Jurkat, Clone E6-1 (cell line): ENCODE measurements at regions not wholly inside any gene's neighbourhood (a gene's known extent, or its start where the extent isn't known, plus 50 kb on each side); places are given as distances from the start of the nearest gene placed in this dataset.
A peak's percentile ranks its signal among the peaks of the same experiment; 100 is the strongest.
"Not testable (repeated sequence)": the region's sequence is repeated elsewhere in the genome, so short reads cannot be mapped to it uniquely, and the experiment has no call there.

ENCODE experiments used
- DNase-seq: peaks from one replicate; pipeline ENCODE4 v3.0.0-alpha.2; 2011; ENCODE audit warnings: low read depth, low spot score
- H3K4me3 ChIP-seq: 2 replicates; pipeline ENCODE4 v1.5.1; 2011; ENCODE audit warnings: mild to moderate bottlenecking, low read length, control low read depth, moderate library complexity

DNA sequence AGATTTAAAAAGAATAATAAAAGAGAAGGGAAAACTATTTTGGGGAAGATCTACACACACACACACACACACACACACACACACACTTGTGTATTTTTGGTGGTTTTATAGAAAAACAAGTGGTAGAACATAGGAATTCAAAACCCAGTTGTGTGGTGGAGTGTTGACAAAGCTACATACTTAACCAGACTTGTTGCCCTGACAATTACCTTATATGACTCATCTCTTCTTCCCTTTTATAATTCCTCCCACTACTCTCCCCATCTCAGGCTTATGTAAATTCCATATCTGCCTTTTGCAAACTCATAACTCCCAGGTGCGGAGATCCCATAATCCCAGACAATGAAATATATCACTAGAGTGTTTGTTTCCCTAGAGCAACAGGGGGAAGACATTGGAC is 873.7 kb downstream of the NXPH1 start:
- DNase-seq: no peak
- no peak overlapping the region for H3K4me3 ChIP-seq

DNA sequence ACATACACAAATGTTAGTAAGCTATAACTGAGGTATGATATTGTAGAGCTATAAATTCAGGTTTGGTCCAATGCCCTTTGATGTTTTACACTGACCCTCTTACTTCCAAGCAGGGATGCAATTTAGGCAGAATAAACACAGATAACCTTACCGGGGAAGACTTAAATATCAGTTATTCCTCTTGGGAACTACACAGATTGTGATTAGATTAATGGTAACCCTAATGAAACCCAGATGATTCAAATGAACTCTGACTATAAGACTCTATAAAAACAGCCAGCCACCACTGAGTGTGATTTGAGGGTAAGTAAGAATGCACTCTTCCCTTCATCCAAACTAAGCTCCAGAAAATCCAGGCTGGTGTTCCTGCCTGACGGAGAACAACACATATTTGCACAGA is 891.1 kb downstream of the NXPH1 start:
- no peak overlapping the region for H3K4me3 ChIP-seq
- no peak for DNase-seq

DNA sequence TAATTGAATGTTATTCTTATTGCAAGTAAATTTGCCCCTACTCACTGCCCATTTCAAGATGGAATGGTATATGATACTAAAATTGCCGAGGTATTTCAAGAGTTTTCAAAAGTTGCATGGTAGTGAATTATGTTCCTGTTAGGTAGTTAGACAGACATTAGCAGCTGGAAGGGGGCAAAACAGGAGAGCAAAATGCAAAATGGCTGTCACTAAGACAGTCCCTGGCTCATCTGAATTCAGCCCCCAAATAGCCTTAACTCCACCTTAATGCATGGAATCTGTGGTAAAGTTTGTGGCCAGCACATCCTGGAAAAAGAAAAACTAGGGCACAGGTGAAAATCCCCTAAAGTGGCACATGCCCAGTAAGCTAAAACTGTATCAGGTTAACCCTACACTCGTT is 894.9 kb downstream of the NXPH1 start:
- DNase-seq: no peak
- no peak overlapping the region for H3K4me3 ChIP-seq

DNA sequence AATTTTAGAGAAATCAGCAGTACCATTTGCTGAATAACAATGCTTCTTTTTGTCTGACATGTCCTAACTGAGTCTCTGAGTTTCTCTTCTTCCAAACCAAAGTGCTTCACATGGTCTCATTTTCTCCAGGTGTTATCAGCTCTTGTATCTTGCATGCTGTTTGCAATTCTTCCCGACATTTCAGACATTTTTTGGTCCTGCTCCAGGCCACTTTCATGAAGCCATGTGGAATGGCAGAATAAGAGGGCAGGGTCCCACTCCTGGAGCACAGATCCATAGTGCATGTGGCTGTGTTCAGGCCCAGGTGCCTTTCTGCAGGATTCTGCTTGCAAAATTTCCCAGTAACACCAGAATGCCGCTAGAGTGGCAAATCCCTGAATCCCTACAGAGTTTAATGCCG is 916.2 kb downstream of the NXPH1 start:
- no peak for DNase-seq
- H3K4me3 ChIP-seq: no peak overlapping the region

DNA sequence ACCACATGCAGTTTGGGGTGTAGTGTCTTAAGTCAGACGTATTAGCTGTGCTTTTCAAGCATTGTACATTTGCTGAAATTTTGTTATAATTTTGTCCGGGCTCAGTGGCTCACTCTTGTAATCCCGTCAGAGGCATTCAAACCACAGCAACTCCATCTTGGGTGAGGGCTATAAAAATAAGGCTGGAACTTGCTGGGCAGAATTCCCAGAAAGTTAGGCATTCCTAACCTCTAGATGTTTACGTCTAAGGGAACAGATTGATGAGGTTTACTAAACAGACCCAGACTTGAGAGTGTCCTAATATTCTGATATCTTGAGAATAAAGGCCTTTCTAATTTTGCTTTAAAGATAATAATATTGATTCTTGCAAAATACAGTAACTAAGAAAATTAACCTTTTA is 957.8 kb downstream of the NXPH1 start:
- no peak overlapping the region for H3K4me3 ChIP-seq
- DNase-seq: no peak

DNA sequence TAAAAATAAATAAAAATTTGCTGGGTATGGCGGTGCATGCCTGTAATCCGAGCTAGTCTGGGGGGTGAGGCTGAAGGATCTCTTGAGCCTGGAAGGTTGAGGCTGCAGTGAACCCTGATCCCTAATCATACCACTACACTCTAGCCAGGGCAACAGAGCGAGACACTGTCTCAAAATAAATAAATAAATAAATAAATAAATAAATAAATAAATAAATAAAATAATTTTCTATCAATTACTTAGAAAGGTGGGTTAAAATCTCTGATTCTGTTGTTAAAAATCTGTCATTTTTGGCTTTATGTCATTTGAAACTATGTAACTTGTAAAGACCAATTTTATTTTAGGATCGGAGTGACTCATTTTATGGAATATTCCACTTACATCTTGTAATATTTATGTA is 958.6 kb downstream of the NXPH1 start:
- no peak overlapping the region for H3K4me3 ChIP-seq
- DNase-seq: no peak

DNA sequence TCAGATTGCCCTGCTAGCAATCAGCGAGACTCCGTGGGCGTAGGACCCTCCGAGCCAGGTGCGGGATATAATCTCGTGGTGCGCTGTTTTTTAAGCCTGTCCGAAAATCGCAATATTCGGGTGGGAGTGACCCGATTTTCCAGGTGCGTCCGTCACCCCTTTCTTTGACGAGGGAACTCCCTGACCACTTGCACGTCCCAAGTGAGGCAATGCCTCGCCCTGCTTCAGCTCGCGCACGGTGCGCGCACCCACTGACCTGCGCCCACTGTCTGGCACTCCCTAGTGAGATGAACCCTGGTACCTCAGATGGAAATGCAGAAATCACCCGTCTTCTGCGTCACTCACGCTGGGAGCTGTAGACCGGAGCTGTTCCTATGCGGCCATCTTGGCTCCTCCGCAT is 971.0 kb downstream of the NXPH1 start:
- not testable (repeated sequence) for DNase-seq, H3K4me3 ChIP-seq

DNA sequence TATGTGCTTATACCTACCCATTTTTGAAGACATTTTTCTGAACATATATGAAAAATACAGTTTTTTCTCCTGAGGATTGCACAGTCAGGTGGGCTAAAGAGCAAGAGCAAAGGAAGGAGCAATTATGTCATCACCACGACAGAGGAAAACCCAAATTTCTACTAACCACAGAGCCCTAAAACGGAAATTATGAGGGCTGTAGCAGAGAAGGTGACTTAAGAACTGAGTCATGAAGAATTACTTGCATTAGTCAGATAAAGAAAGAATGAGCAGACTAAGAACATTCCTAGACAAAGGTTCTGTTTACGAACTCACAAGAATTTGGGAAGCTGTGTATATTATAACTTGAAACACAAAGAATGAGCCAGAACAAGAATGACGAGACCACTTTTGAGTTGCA is 974.4 kb downstream of the NXPH1 start:
- H3K4me3 ChIP-seq: no peak overlapping the region
- DNase-seq: peak; percentile 10

DNA sequence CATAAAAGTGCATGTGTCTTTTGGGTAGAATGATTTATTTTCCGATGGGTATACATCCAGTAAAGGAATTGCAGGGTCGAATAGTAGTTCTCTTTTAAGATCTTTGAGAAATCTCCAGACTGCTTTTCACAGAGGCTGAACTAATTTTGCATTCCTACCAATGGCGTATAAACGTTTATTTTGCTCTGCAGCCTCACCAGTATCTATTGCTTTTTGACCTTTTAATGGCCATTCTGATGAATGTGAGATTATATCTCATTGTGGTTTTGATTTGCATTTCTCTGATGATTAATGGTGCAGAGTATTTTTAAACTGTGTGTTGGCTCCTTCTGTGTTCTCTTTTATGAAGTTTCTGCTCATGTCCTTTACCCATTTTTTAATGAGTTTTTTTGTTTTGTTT is 1020.1 kb downstream of the NXPH1 start:
- no peak overlapping the region for H3K4me3 ChIP-seq
- no peak for DNase-seq

DNA sequence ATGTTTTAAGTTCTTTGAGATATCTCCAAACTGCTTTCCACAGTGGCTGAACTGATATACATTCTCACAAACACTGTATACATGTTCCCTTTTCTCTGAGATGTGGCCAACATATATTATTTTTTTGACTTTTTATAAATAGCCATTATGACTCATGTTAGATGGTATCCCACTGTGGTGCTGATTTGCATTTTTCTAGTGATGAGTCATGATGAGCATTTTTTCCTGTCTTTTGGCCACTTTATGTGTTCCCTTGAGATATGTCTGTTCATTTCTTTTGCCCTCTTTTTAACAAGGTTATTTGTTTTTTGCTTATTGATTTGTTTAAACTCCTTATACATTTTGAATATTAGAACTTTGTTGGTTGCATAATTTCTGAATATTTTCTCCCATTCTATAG is 1055.1 kb downstream of the NXPH1 start:
- DNase-seq: no peak
- H3K4me3 ChIP-seq: no peak overlapping the region

DNA sequence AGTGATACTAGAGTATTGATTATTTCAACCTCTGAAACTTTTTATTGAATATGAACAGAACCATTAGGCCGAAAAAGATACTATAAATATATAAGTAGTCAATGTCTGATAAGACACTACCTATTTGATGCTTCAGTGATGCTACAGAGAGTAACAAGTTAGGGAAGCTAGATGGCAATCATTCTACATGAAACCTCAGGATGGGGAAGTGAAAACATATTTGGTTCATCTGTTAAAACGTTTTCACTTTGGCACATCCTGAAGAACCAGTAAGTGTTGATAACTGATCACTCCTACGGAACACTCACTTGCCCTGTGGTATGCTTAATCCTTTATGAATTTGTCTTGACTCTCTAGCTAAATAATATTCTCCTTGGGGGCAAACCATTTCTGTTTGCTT is 1064.9 kb downstream of the NXPH1 start:
- no peak for DNase-seq
- H3K4me3 ChIP-seq: no peak overlapping the region

DNA sequence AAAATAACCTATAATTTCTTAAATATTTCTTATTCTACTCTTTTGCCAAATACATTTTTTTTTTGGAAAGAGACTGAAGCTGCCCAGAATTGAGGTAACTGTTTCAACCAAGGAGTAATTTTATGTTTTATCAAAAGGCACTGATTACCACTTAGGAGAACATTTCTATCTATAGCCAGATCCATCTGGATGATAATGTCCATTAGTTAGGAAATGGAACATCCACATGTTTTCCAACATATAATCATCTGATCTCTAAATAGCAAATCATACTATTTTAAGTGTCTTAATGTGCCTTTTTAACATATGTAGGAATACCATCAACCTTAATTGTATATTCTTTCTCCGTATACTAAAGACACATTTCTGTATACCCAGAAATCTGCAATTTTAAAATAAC is 1068.9 kb downstream of the NXPH1 start:
- H3K4me3 ChIP-seq: no peak overlapping the region
- DNase-seq: no peak

DNA sequence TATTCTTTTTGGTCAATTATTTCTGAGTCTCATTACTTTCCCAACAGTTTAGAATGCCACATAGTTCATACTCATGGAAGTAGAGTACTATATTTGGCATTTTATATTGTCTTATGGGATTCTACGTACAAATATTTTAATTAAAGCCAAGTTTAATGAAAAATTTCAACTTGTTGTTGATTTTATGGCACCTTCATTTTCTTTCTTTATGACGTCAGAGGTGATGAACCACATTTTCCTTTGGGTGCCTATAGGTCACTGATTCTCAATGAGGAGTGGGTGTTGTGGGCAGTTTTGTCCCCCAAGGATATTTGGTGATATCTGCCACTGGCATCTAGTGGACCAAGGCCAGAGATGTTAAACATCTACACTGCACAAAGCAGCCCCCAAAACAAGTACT is 1071.3 kb downstream of the NXPH1 start:
- no peak overlapping the region for H3K4me3 ChIP-seq
- DNase-seq: no peak

DNA sequence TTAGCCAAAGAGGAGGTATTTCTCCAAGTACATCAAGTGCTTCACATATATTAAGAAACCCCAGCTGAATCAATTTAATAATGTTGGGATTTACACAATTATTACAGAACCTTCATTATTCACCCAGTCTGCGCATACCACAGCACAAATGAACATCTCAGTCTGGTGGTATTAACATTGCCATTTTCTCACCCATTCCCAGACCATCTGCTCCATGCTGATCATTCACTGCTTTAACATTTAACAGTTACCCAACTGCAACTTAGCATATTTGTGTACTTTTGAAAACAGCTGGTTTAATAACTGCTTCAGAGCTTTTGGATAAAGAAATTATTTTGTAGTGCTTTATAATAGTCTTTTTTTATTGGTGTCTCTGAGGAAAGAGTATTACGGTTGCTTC is 1072.1 kb downstream of the NXPH1 start:
- H3K4me3 ChIP-seq: no peak overlapping the region
- DNase-seq: no peak

DNA sequence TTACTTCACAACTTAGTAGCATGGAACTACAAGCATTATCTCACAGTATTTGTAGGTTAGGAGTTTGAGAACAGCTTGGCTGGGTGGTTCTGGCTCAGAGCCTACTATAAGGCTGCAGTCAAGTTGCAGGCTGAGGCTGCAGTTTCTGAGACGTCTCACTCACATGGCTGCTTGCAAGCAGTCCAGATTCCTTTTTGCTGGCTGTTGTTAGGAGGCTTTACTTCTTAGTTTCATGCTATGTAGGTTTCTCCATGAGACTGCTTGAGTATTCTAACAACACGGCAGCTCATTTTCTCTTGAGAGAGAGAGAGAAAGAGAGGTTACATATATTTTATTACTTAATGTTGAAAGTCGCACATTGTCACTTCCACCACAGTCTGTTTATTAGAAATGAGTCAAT is 1073.9 kb downstream of the NXPH1 start:
- DNase-seq: no peak

DNA sequence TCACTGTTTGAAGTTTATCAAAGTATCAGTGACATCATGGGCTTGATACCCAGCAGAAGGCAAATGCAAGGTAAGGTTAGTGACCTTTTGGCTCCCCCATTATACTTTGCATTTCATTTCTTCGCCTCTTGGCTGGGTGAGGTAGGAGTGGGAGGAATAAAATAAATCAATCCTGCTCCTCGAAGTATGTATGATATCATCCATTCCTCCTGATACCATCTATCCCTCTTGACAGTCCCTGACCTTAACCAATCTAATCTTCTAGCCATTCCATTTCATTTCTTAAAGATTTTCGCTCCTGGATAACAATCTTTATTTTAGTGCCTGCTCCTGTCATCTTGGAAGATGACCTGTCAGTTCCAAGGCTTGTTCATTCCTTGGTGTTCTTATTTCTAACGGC is 1083.3 kb downstream of the NXPH1 start:
- DNase-seq: no peak

More for the DNA sequence above, 1073.9 kb downstream of the NXPH1 start:
- H3K4me3 ChIP-seq: no peak overlapping the region

DNA sequence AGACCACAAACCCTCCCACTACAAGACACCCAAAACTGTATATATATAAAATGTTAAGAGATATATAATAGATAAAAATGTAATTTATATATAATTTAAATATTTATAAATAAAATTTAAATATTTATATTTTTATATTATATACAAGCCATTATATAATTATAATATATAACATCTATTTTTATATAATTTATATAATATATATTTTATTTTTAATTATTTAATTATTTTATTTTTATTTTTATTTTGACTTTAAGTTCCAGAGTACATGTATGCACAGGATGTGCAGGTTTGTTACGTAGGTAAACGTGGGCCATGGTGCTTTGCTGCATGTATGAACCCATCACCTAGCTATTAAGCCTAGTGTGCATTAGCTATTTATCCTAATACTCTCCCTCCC is 1090.2 kb downstream of the NXPH1 start:
- H3K4me3 ChIP-seq: no peak overlapping the region
- no peak for DNase-seq

More for the DNA sequence above, 1083.3 kb downstream of the NXPH1 start:
- no peak overlapping the region for H3K4me3 ChIP-seq

DNA sequence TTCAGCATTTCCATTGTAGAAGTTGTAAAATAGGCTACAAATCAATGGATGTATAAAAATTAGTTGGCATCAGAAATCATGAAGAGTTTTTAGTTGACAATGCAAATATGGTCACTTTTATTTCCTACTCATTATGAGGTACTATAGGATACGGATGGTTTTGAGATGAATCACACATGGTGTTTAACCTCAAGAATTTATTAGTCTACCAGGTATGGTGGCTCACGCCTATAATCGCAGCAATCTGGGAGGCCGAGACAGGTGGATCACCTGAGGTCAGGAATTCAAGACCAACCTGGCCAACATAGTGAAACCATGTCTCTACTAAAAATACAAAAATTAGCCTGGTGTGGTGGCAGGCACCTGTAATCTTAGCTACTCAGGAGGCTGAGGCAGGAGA is 1119.0 kb downstream of the NXPH1 start:
- not testable (repeated sequence) for H3K4me3 ChIP-seq, DNase-seq

DNA sequence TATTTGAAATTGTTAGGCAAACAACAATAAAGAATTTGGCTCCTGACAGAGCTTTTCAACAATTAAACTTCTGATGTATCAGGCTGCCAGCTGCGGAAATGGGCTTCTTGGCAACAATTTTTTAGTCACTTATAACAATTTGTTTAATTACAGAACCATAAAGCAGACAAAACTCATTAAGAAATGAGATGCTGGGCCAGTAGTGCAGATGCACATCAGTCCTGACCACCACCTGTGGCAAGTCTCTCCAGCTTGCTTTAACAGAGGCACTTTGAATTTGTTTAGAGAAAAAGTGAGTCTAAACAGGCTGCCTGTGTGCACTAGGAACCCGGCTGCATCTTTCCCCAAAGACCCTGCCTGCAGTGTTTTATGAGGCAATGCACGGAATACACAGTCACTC is 1124.4 kb downstream of the NXPH1 start:
- DNase-seq: no peak
- H3K4me3 ChIP-seq: no peak overlapping the region

DNA sequence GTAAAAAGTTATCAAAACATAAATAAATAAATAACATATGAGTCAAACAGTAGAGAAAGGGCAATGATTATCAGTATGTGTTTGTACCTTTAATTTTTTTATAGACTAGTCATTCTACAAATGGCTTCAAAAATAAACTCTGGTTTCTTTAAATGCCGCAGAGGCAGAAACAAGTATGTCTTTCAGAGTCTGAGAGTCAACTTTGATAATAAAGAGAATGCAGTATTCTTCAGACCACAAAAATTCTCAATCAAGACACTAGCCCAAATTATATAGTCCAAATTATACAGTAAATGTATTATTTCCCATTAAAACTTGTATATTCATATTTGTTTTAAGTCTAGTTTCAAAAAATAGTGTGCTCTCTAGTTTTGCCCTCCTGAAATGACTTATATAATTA is 1142.3 kb downstream of the NXPH1 start:
- no peak for DNase-seq
- no peak overlapping the region for H3K4me3 ChIP-seq

DNA sequence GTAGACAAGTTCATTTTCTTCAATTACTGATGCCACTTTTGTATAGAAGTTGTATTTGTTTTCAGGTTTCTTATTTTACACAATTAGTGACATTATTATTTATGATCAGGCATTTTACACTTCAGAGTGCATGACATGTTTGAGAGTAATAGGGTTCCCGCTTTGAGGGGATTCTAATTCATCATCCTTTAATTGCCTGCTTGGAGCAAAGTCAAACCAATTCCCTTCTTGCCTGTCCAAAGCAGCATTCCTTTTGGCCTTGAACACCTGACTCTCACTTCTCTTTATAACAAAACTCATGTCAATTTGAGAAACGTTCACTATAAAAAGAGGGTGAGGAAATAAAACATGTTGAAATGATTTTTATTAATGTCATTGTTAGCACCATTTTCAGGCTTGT is 1149.4 kb downstream of the NXPH1 start:
- no peak for DNase-seq
- H3K4me3 ChIP-seq: no peak overlapping the region

DNA sequence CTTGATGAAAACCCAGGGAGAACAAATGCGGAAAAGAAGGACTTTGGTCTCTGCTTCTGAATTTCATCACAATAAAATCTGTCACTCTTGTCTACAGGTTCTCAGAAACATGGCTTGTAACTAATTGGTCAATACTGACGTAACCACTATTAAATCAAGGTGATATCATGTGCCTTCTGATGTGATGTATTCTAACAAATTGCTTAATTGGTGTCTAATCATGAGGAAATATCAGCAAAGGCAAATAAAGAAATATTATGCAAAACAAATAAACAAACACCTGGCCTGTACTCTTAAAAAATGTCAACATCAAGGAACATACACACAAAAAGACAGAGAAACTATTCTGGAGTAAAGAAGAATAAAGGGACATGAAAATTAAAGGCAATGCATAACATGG is 1165.0 kb downstream of the NXPH1 start:
- DNase-seq: no peak
- no peak overlapping the region for H3K4me3 ChIP-seq
